ENCODE measurements at regions not wholly inside any gene's neighbourhood (a gene's known extent, or its start where the extent isn't known, plus 50 kb on each side); places are given as distances from the start of the nearest gene placed in this dataset.

- TF ChIP-seq ZNF274 (IDR thresholded peaks at IDR 0.05; ENCODE audit: low read depth, low read length) (no peak), YY1 (IDR thresholded peaks at IDR 0.05; ENCODE audit: insufficient read depth, insufficient read length) (no peak), SUZ12 (IDR thresholded peaks at IDR 0.05; ENCODE audit: extremely low read depth, insufficient read depth, insufficient read length) (no peak)
These were observed 177.6 kb downstream of the SUCLG1 start for GRCh38 chr2:84281510-84281909.

Measured in NT2/D1 (cell line).